ENCODE measurements at regions not wholly inside any gene's neighbourhood (a gene's known extent, or its start where the extent isn't known, plus 50 kb on each side); places are given as distances from the start of the nearest gene placed in this dataset.

DNA sequence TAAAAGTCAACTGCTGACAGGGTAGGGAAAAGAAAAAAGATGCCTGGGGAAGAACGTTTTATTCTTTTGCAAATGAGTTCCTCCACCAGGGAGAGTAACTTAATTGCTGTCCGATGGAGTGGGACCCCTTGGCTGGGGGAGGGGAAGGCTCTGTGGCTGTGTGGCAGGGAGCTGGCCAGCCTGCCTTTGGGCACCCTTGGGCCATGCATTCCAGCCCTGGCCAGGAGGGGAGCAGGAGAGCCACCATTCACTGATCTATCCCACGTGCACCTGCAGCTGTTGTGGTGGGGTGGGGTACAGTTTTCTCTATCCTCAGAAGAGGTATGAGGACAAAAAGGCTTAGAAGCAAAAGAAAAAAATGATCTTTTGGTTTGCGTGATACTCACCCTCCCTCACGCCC, 116.9 kb downstream of the KCNK1 start:
- Histone ChIP-seq H3K4me3 (no peak overlapping the region), H3K9me3 (no peaks in the 10 kb centered on the region), H3K27me3 (no peaks in the 10 kb centered on the region), H3K36me3 (no peaks in the 10 kb centered on the region), H3K4me1 (no peaks in the 10 kb centered on the region), H3K27ac (no peak overlapping the region)
- DNase-seq = no peak
- TF ChIP-seq CTCF (IDR thresholded peaks at IDR 0.05) (no peak), POLR2A (IDR thresholded peaks at IDR 0.05) (no peak)

- no peak overlapping the region for H3K27ac ChIP-seq
- H3K9me3 ChIP-seq = no peaks in the 10 kb centered on the region
- H3K4me3 ChIP-seq = no peak overlapping the region
- no peaks in the 10 kb centered on the region for H3K4me1 ChIP-seq
- no peak for DNase-seq
- no peaks in the 10 kb centered on the region for H3K36me3 ChIP-seq
- no peak for TF ChIP-seq CTCF (IDR thresholded peaks at IDR 0.05)
- TF ChIP-seq POLR2A (IDR thresholded peaks at IDR 0.05) = no peak
- H3K27me3 ChIP-seq = no peaks in the 10 kb centered on the region
Observed at GRCh38 chr1:233732206-233732605, 118.3 kb downstream of the KCNK1 start.

GRCh38 chr1:233734456-233734855, 120.5 kb downstream of the KCNK1 start:
- peaks cover 0 to 3% of the 10 kb centered on the region in 2 donors for H3K27me3 ChIP-seq
- no peak overlapping the region for H3K27ac ChIP-seq
- H3K36me3 ChIP-seq = no peaks in the 10 kb centered on the region
- TF ChIP-seq POLR2A (IDR thresholded peaks at IDR 0.05) (no peak), CTCF (IDR thresholded peaks at IDR 0.05) (no peak)
- H3K9me3 ChIP-seq = no peaks in the 10 kb centered on the region
- DNase-seq = no peak
- no peaks in the 10 kb centered on the region for H3K4me1 ChIP-seq
- no peak overlapping the region for H3K4me3 ChIP-seq

GRCh38 chr1:233735331-233735730, 121.4 kb downstream of the KCNK1 start:
- no peak overlapping the region for H3K4me3 ChIP-seq
- DNase-seq = no peak
- no peaks in the 10 kb centered on the region for H3K4me1 ChIP-seq
- H3K9me3 ChIP-seq = no peaks in the 10 kb centered on the region
- no peaks in the 10 kb centered on the region for H3K36me3 ChIP-seq
- TF ChIP-seq POLR2A (IDR thresholded peaks at IDR 0.05) = no peak
- no peak for TF ChIP-seq CTCF (IDR thresholded peaks at IDR 0.05)
- H3K27me3 ChIP-seq = peaks cover 0 to 3% of the 10 kb centered on the region in 2 donors
- H3K27ac ChIP-seq = no peak overlapping the region

GRCh38 chr1:233735847-233736246, 121.9 kb downstream of the KCNK1 start:
- Histone ChIP-seq H3K27ac (no peak overlapping the region), H3K27me3 (peaks cover 0 to 3% of the 10 kb centered on the region in 2 donors), H3K4me3 (no peak overlapping the region), H3K36me3 (no peaks in the 10 kb centered on the region), H3K4me1 (no peaks in the 10 kb centered on the region), H3K9me3 (no peaks in the 10 kb centered on the region)
- no peak for DNase-seq
- TF ChIP-seq CTCF (IDR thresholded peaks at IDR 0.05) = no peak
- no peak for TF ChIP-seq POLR2A (IDR thresholded peaks at IDR 0.05)

DNA sequence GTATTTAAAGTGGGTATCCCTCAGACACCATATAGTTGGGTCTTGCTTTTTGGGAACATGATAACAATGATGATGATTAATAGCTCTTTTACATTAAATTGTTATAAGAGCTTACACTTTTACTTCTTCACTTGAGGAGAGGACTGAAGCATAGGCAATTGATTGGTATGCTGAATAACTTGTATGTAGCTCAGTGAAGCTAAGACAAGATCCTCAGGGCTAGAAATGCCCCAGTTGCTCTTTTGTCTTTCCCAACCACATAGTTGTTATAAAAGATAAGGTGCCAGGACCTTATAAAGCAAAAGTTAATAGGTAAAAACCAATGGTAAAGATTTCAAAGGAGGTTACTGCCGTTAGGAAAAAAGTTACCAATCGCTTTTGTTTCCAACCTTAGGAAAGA, 123.4 kb downstream of the KCNK1 start:
- no peak overlapping the region for H3K4me3 ChIP-seq
- TF ChIP-seq POLR2A (IDR thresholded peaks at IDR 0.05) (no peak), CTCF (IDR thresholded peaks at IDR 0.05) (no peak)
- H3K36me3 ChIP-seq = no peaks in the 10 kb centered on the region
- no peak for DNase-seq
- no peaks in the 10 kb centered on the region for H3K9me3 ChIP-seq
- no peaks in the 10 kb centered on the region for H3K4me1 ChIP-seq
- no peak overlapping the region for H3K27ac ChIP-seq
- H3K27me3 ChIP-seq = peaks cover 0 to 3% of the 10 kb centered on the region in 2 donors
